Esophagus muscularis mucosa (tissue), 4 donors: ENCODE measurements at regions not wholly inside any gene's neighbourhood (a gene's known extent, or its start where the extent isn't known, plus 50 kb on each side); places are given as distances from the start of the nearest gene placed in this dataset.

Experiments
- DNase-seq: peaks from one replicate; pipeline ENCODE4 v3.0.0-alpha.2; 2017; ENCODE audit errors: extremely low spot score
- H3K27ac ChIP-seq, 4 donors: fragments of 200-600 bp; sonication (generic); replicated peaks in 1 of 4; 1 replicate in 3 of 4; 2 replicates in 1 of 4; pipeline ENCODE4 v1.5.1; 2016 to 2019; ENCODE audit warnings: mild to moderate bottlenecking in 1 of 4
- H3K27me3 ChIP-seq, 4 donors: fragments of 200-600 bp; sonication (generic); one replicate each; pipeline versions ENCODE4 v1.5.1 to v1.6.0; 2016 to 2019
- H3K36me3 ChIP-seq, 4 donors: fragments of 200-600 bp; sonication (generic); one replicate each; pipeline ENCODE4 v1.5.1; 2016 to 2019
- H3K4me1 ChIP-seq, 4 donors: fragments of 200-600 bp; sonication (generic); one replicate each; pipeline ENCODE4 v1.5.1; 2016 to 2019
- H3K4me3 ChIP-seq, 4 donors: fragments of 200-600 bp; sonication (generic); 1 replicate in 2 of 4; 2 replicates in 2 of 4; pipeline ENCODE4 v1.5.1; 2016 to 2019; ENCODE audit warnings: mild to moderate bottlenecking in 4 of 4, moderate library complexity in 1 of 4
- H3K9me3 ChIP-seq, 4 donors: fragments of 200-600 bp; sonication (generic); 1 replicate in 3 of 4; 2 replicates in 1 of 4; pipeline ENCODE4 v1.5.1; 2016 to 2019
- CTCF ChIP-seq, 3 experiments: fragments of 200-600 bp in 2 of 3; fragments of 450-650 bp in 1 of 3; sonication (generic) in 2 of 3; IDR thresholded peaks; one replicate each; pipeline ENCODE4 v1.5.1; 2017 to 2019; ENCODE audit warnings: antibody characterized with exemption in 3 of 3, mild to moderate bottlenecking in 2 of 3, moderate library complexity in 1 of 3
- EP300 ChIP-seq: sonication (generic); formaldehyde crosslinking; IDR thresholded peaks from one replicate; pipeline ENCODE4 v1.6.1; 2017; ENCODE audit warnings: antibody characterized with exemption
- POLR2A ChIP-seq: fragments of 450-650 bp; IDR thresholded peaks from one replicate; pipeline ENCODE4 v1.6.1; 2017; ENCODE audit warnings: antibody characterized with exemption, moderate library complexity, mild to moderate bottlenecking, low read depth
- POLR2AphosphoS5 ChIP-seq, 2 donors: sonication (generic); formaldehyde crosslinking; IDR thresholded peaks; one replicate each; pipeline ENCODE4 v1.6.1; 2017; ENCODE audit warnings: antibody characterized with exemption in 2 of 2
- WGBS: methylation state at CpG from one replicate; pipeline ENCODE4 v1.1.5; 2018; 5-methylcytosine and 5-hydroxymethylcytosine counted together
- intact Hi-C: fragments of 100-400 bp; cut with DNase I; formaldehyde crosslinking; loops from one replicate; pipeline ENCODE4 v1.15.1; 2023

GRCh38 chr3:17986348-17986816, 244.0 kb upstream of the TBC1D5 start:
- H3K36me3 ChIP-seq = no peaks in the 10 kb centered on the region
- no peaks in the 10 kb centered on the region for H3K27me3 ChIP-seq
- H3K9me3 ChIP-seq = no peaks in the 10 kb centered on the region
- H3K27ac ChIP-seq = no peak overlapping the region
- intact Hi-C loops = no loop called here
- no peak overlapping the region for H3K4me3 ChIP-seq
- no peak for DNase-seq
- H3K4me1 ChIP-seq = peaks cover 0 to 6% (median 2%) of the 10 kb centered on the region in 4 donors
- WGBS = 90% methylated on average over 2 of the region's 2 CpGs
- TF ChIP-seq POLR2A (no peak), CTCF (IDR thresholded peaks at IDR 0.05) (no peak), POLR2AphosphoS5 (IDR thresholded peaks at IDR 0.05) (no peak), EP300 (no peak)

GRCh38 chr3:17985658-17986347, 243.4 kb upstream of the TBC1D5 start:
- Histone ChIP-seq H3K27ac (no peak overlapping the region), H3K9me3 (no peaks in the 10 kb centered on the region), H3K27me3 (no peaks in the 10 kb centered on the region), H3K4me1 (peaks cover 0 to 6% (median 2%) of the 10 kb centered on the region in 4 donors), H3K4me3 (no peak overlapping the region), H3K36me3 (no peaks in the 10 kb centered on the region)
- DNase-seq = no peak
- intact Hi-C loops = no loop called here
- TF ChIP-seq POLR2A (no peak), EP300 (no peak), CTCF (IDR thresholded peaks at IDR 0.05) (no peak), POLR2AphosphoS5 (IDR thresholded peaks at IDR 0.05) (no peak)
- WGBS = 15% methylated on average over 2 of the region's 2 CpGs

- Histone ChIP-seq H3K4me1 (peaks cover 0 to 6% (median 2%) of the 10 kb centered on the region in 4 donors), H3K9me3 (no peaks in the 10 kb centered on the region), H3K27me3 (no peaks in the 10 kb centered on the region), H3K27ac (no peak overlapping the region), H3K36me3 (no peaks in the 10 kb centered on the region), H3K4me3 (no peak overlapping the region)
- intact Hi-C loops = no loop called here
- no peak for DNase-seq
- WGBS = 78% methylated on average over 3 of the region's 3 CpGs
- no peak for TF ChIP-seq POLR2AphosphoS5 (IDR thresholded peaks at IDR 0.05)
- no peak for TF ChIP-seq CTCF (IDR thresholded peaks at IDR 0.05)
- TF ChIP-seq EP300 = no peak
- no peak for TF ChIP-seq POLR2A
Measured at GRCh38 chr3:17983106-17983505, 240.7 kb upstream of the TBC1D5 start.

GRCh38 chr3:17982211-17982880, 239.9 kb upstream of the TBC1D5 start:
- H3K27me3 ChIP-seq = no peaks in the 10 kb centered on the region
- H3K4me1 ChIP-seq = peaks cover 0 to 6% (median 2%) of the 10 kb centered on the region in 4 donors
- H3K4me3 ChIP-seq = no peak overlapping the region
- no peaks in the 10 kb centered on the region for H3K9me3 ChIP-seq
- 96% methylated on average over 3 of the region's 3 CpGs for WGBS
- intact Hi-C loops = no loop called here
- no peaks in the 10 kb centered on the region for H3K36me3 ChIP-seq
- no peak overlapping the region for H3K27ac ChIP-seq
- no peak for DNase-seq
- TF ChIP-seq CTCF (IDR thresholded peaks at IDR 0.05) = no peak
- no peak for TF ChIP-seq POLR2AphosphoS5 (IDR thresholded peaks at IDR 0.05)
- no peak for TF ChIP-seq POLR2A
- TF ChIP-seq EP300 = no peak
